DMS53 treated with DMSO at 0.1 percent for 48 hours (cell line): ENCODE measurements at regions not wholly inside any gene's neighbourhood (a gene's known extent, or its start where the extent isn't known, plus 50 kb on each side); places are given as distances from the start of the nearest gene placed in this dataset.
"Not testable (repeated sequence)": the region's sequence is repeated elsewhere in the genome, so short reads cannot be mapped to it uniquely, and the experiment has no call there.

ENCODE experiments used
- DNase-seq: peaks from one replicate; lab custom pipeline; 2025; ENCODE audit not compliant: unreplicated experiment; lab: John Stamatoyannopoulos, UW

- not testable (repeated sequence) for DNase-seq
Observed at GRCh38 chr12:127983213-127983791, 283.7 kb upstream of the TMEM132C start.

GRCh38 chr12:127984386-127985055 lies 282.4 kb upstream of the TMEM132C start:
- DNase-seq: no peak

DNA sequence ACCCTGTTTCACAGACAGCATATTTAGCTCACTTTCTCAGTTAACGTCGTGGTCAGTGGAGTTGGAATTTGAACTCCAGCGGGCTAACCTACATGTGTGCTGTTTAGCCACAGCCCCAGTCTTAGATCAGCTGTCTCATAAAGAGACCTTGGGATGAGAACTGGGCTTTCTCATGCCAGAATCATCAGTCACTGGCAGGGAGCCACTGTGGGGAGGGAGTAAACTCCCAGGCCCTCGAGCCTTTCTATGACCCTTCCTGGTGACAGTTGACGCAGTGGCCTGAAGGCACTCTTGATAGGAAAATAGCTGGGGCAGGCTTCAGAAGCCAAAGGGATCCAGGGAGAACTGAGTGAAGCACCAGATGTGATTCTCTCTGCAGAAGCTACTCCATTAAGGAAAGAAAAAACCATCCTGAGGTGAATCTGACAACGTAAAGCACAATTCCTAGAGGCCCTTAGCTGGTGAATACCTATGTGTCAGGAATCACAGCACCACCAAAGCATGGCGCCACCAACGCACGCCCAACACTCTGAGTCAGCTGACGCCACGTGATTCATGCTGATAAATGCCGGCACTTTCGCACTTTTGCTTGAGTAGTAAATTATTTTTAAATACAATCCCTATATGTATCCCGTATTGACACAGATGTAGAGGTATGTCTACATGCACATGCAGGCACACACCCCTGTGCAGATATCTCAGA lies 279.6 kb upstream of the TMEM132C start:
- no peak for DNase-seq

DNA sequence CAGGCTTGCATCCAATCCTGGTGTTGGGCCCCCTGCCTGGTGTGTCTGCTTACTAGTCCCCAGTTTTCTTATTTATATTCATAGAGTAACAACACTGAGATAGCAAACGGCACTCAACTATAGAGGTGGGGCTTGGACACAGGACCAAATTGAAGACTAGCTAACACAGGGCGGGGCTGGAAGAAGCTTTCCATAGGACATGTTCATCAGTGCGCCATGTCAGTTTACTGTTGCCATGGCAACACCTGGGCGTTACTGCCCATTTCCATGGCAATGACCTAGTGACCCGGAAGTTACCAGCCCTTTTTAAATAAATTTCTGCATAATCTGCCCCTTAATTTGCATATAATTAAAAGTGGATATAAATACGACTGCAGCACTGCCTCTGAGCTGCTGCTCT lies 275.5 kb upstream of the TMEM132C start:
- no peak for DNase-seq

GRCh38 chr12:127998988-127999387 lies 268.0 kb upstream of the TMEM132C start:
- DNase-seq: no peak

GRCh38 chr12:128004383-128004938 lies 262.5 kb upstream of the TMEM132C start:
- no peak for DNase-seq

DNA sequence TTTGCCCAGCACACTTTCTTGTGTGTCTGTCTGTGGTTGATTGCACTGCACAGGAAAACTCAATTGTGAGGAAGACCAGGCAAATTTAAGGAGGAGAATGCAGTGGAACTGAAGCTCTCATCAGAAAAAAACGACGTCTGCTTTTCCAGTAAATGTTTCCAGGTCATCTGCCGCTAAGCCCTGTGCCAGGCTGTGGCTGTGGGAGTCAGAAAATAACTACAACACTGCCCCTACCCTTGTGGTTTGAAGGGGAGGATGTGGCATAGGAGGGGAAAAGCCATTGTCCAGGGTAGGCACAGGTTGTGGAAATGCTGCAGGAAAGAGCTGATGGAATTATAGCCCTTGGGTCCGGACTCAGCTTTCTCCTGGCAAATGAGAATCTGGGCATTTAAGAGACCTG lies 259.7 kb upstream of the TMEM132C start:
- no peak for DNase-seq

- no peak for DNase-seq
Observed at GRCh38 chr12:128008341-128008740, 258.6 kb upstream of the TMEM132C start.

DNA sequence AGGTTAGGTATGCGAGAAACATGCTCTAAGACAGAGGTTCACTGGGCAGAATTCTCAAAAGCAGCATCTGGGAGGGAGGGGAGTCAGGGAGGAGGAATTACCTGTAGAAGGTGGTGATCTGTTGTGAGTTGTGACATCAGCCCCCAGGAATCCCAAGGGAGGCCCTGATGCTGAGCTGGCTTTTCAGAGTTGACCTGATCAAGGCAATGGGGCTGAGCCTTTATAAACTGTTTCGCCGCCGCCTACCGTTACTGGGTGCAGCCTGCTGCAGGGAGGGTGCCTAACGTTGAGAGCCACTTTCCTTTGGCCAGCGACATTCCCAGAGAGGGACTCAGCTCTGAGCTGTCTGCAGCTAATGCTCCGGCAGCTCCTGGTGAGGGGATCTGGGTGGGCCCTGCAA lies 257.9 kb upstream of the TMEM132C start:
- DNase-seq: no peak

GRCh38 chr12:128012110-128012509 lies 254.9 kb upstream of the TMEM132C start:
- DNase-seq: no peak

- DNase-seq: no peak
Observed at GRCh38 chr12:128015276-128015675, 251.7 kb upstream of the TMEM132C start.

- no peak for DNase-seq
Observed at GRCh38 chr12:128018067-128018466, 248.9 kb upstream of the TMEM132C start.

DNA sequence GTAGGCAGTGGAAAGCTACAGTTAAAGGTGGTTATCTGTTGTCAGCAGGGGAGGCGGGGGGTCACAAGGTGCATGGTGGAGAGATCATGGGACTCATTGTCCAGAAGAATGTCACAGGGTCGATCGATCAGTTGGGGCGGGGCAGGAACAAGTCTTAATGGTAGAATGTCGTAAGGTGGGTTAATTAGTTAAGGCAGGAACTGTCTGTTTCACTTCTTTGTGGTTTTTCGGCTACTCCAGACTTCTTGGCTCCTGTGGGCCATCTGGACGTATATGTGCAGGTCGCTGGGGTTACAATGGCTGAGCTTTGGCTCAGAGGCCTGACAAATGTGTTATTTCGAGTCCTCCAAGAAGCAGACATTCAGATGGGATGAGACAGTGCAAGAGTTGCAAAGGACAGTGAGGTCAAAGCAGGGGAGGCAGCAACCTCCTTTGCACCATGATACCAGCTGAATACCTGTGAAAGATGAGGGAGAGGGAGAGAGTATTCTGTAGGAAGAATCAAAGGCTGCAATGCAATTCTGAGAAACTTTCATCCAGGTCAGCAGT lies 246.9 kb upstream of the TMEM132C start:
- DNase-seq: no peak

GRCh38 chr12:128021561-128021960 lies 245.4 kb upstream of the TMEM132C start:
- no peak for DNase-seq

- DNase-seq: no peak
Observed at GRCh38 chr12:128025589-128026245, 241.3 kb upstream of the TMEM132C start.

DNA sequence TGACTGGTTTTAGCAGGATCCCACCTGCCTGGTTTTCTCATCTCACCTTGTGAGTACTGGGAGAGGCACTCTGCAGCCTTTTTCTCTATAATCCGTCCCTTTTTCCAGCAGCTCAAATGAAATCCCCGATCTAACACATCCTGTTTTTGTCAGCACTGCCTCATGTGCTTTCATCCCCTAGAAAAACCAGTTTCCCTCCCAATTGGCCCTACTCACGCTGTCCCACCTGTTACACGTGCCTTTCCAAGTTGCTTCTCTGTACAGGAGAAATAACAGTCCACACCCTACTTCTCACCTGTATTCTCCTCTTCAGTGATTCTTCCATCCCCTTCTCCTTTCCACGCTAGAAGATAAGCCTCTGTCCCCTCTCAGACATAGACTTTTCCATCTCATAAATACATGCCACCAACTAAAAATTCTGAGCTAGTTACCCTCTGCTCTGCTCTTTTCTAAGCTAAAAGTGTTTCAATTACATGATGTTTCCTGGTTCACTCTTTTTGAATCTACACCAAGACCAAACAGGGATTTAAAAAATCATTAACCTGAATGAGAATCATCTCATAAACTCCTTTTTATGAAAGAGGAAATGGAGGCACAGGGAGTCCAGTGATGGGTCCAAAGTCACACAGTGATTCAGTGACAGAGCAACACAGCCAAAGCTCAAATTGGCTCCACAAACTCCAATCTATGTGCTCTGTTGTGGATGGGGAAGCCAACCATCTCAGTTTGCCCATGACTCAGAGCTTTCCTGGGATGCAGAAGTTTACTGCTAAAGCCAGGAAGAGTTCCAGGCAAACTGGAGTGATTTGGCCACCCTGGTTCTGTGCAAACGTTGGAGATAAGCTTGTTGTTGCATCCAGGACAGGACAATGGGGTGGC lies 240.0 kb upstream of the TMEM132C start:
- DNase-seq: no peak

DNA sequence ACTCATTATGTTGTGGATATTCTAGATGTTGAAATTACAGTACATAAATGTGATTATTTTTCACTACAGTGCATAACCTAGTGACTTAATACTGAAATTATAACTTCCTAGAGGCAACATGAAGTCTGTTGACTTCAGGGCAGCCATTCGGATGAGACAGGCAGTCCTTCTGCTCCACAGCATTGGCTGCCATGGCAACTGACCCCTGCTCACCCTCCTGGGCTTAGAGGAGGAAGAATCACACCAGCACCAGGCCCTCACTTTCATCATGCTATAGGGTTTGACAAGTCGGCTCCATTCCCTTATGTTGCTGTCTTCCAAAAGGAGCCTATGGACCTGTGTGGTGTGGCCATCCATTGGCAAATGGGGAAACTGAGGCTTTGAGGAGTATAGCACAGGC lies 233.5 kb upstream of the TMEM132C start:
- DNase-seq: no peak

DNA sequence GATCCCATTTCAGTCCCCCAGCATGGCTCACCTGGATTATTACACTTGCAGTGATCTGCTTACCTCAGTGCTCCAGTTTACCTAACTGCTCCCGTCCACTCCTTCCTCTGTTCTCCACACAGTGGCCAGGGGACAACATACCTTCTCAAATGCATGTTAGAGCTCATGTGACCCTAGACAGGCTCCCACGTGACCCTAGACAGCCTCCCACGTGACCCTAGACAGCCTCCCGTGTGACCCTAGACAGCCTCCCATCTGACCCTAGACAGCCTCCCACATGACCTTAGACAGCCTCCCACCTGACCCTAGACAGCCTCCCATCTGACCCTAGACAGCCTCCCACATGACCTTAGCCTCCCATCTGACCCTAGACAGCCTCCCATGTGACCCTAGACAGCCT lies 226.0 kb upstream of the TMEM132C start:
- DNase-seq: no peak

GRCh38 chr12:128042283-128042682 lies 224.7 kb upstream of the TMEM132C start:
- not testable (repeated sequence) for DNase-seq

DNA sequence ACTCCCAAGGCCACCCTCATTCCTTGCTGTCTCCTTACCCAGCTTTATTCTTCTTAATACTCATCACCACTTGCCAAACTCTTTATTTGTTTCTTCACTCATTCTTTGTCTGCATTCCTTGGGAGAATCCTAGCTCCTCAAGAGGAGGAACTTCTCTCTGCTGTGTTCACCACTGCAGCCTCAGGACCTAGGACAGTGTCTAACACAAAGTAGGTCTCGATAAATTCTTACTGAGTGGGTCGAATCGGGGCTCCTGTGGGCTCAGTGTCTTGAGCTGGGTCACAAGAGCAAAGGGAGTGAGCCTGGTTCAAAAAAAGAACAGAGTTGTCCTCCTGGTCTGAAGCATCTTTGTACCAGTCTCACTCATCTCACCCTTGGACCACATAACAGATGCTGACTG lies 224.1 kb upstream of the TMEM132C start:
- no peak for DNase-seq
